H1 (cell line): ENCODE measurements at regions not wholly inside any gene's neighbourhood (a gene's known extent, or its start where the extent isn't known, plus 50 kb on each side); places are given as distances from the start of the nearest gene placed in this dataset.

Experiments
- CTCF ChIA-PET: fragments of 300-600 bp; sonication (Branson Sonifier 250); formaldehyde crosslinking; loops from one replicate; lab custom pipeline; 2021; ENCODE audit not compliant: partially characterized antibody; lab: Charles Lee
- POLR2A ChIA-PET: fragments of 300-600 bp; sonication (Branson Sonifier 250); formaldehyde crosslinking; loops from one replicate; lab custom pipeline; 2021; ENCODE audit warnings: inconsistent platforms; ENCODE audit not compliant: partially characterized antibody; lab: Charles Lee
- DNase-seq, 2 experiments: peaks; one replicate each; pipeline versions ENCODE4 v3.0.0 to v3.0.0-alpha.2; 2010 to 2022; ENCODE audit warnings: low spot score in 2 of 2, low read depth in 1 of 2, mixed read lengths in 1 of 2
- FAIRE-seq: peaks from 2 replicates; lab custom pipeline; 2011; peaks lifted over from hg19 to GRCh38; lab: Jason Lieb, UNC
- H2AFZ ChIP-seq: 2 replicates; pipeline ENCODE4 v1.8.1; 2012; ENCODE audit warnings: low read length, inconsistent platforms
- H2AK5ac ChIP-seq: 2 replicates; pipeline ENCODE4 v1.6.1; 2013; ENCODE audit warnings: low read depth, low read length
- H2BK120ac ChIP-seq: replicated peaks from 2 replicates; pipeline ENCODE3; 2013; ENCODE audit warnings: low read depth, low read length, inconsistent platforms
- H2BK12ac ChIP-seq: 2 replicates; pipeline ENCODE4 v1.6.1; 2013; ENCODE audit warnings: low read depth, low read length
- H2BK15ac ChIP-seq: 2 replicates; pipeline ENCODE4 v1.6.1; 2013; ENCODE audit warnings: low read length
- H2BK20ac ChIP-seq: 2 replicates; pipeline ENCODE4 v1.6.1; 2013; ENCODE audit warnings: low read length
- H2BK5ac ChIP-seq: 2 replicates; pipeline ENCODE4 v1.6.1; 2013; ENCODE audit warnings: low read depth, low read length
- H3K14ac ChIP-seq: 2 replicates; pipeline ENCODE4 v1.6.1; 2013; ENCODE audit warnings: inconsistent platforms; ENCODE audit not compliant: insufficient read length
- H3K18ac ChIP-seq: 2 replicates; pipeline ENCODE4 v1.6.1; 2013; ENCODE audit warnings: low read length; ENCODE audit errors: extremely low read depth
- H3K23ac ChIP-seq: 2 replicates; pipeline ENCODE4 v1.6.1; 2013; ENCODE audit warnings: inconsistent platforms; ENCODE audit not compliant: insufficient read length
- H3K23me2 ChIP-seq: 2 replicates; pipeline ENCODE4 v1.6.1; 2013; ENCODE audit warnings: low read depth, low read length
- H3K27ac ChIP-seq: 2 replicates; pipeline ENCODE4 v1.6.1; 2011; ENCODE audit warnings: low read depth, low read length, inconsistent platforms
- H3K27me3 ChIP-seq, 4 experiments: replicated peaks in 1 of 4; 1 replicate in 1 of 4; 2 replicates in 3 of 4; pipeline versions ENCODE4 v1.6.1 to v1.8.1; 2011 to 2013; ENCODE audit warnings: low read length in 3 of 4, mild to moderate bottlenecking in 3 of 4, inconsistent platforms in 2 of 4, mixed read lengths in 2 of 4, moderate library complexity in 1 of 4; ENCODE audit not compliant: control insufficient read depth in 3 of 4, insufficient read depth in 3 of 4; ENCODE audit errors: extremely low read depth in 1 of 4
- H3K36me3 ChIP-seq, 4 experiments: 2 replicates each; pipeline versions ENCODE4 v1.6.1 to v1.8.1; 2011 to 2013; ENCODE audit warnings: mild to moderate bottlenecking in 4 of 4, low read length in 3 of 4, moderate library complexity in 2 of 4, control low read depth in 1 of 4, inconsistent platforms in 1 of 4; ENCODE audit not compliant: insufficient read depth in 4 of 4, control insufficient read depth in 2 of 4
- H3K4ac ChIP-seq: replicated peaks from 2 replicates; pipeline ENCODE3; 2013; ENCODE audit warnings: low read length, low read depth, mixed read lengths, inconsistent platforms; ENCODE audit not compliant: insufficient read length
- H3K4me1 ChIP-seq, 4 experiments: replicated peaks in 1 of 4; 1 replicate in 1 of 4; 2 replicates in 3 of 4; pipeline versions ENCODE4 v1.6.1 to v1.8.1; 2011 to 2013; ENCODE audit warnings: low read length in 3 of 4, inconsistent platforms in 2 of 4, mixed read lengths in 1 of 4; ENCODE audit not compliant: insufficient read depth in 4 of 4, control insufficient read depth in 3 of 4
- H3K4me2 ChIP-seq, 2 experiments: 2 replicates each; pipeline versions ENCODE4 v1.6.1 to v1.8.1; 2011 to 2013; ENCODE audit warnings: low read depth in 2 of 2, low read length in 2 of 2, control low read depth in 1 of 2, inconsistent platforms in 1 of 2, mild to moderate bottlenecking in 1 of 2; ENCODE audit not compliant: insufficient read depth in 1 of 2
- H3K4me3 ChIP-seq, 4 experiments: fragments of 200-600, 300-600 bp in 1 of 4; sonication (generic), shearing (Covaris generic), sonication (Bioruptor Twin) in 1 of 4; 2 replicates each; pipeline versions ENCODE4 v1.5.1 to v1.8.1; 2011 to 2016; ENCODE audit warnings: low read length in 4 of 4, low read depth in 3 of 4, control low read depth in 2 of 4, inconsistent platforms in 2 of 4, mild to moderate bottlenecking in 2 of 4, mixed read lengths in 1 of 4, moderate library complexity in 1 of 4; ENCODE audit not compliant: insufficient read depth in 2 of 4; ENCODE audit errors: extremely low read depth in 1 of 4
- H3K56ac ChIP-seq: replicated peaks from 2 replicates; pipeline ENCODE3; 2013; ENCODE audit warnings: low read depth, mild to moderate bottlenecking, mixed read lengths, low read length, inconsistent platforms; ENCODE audit not compliant: insufficient read length
- H3K79me1 ChIP-seq: 2 replicates; pipeline ENCODE4 v1.6.1; 2013; ENCODE audit warnings: low read depth, low read length, control low read depth
- H3K79me2 ChIP-seq, 2 experiments: 2 replicates each; pipeline versions ENCODE4 v1.6.1 to v1.8.1; 2012 to 2013; ENCODE audit warnings: low read length in 2 of 2, mild to moderate bottlenecking in 2 of 2, inconsistent platforms in 1 of 2; ENCODE audit not compliant: insufficient read depth in 2 of 2, control insufficient read depth in 1 of 2
- H3K9ac ChIP-seq, 4 experiments: replicated peaks in 1 of 4; 1 replicate in 1 of 4; 2 replicates in 3 of 4; pipeline versions ENCODE4 v1.6.1 to v1.8.1; 2011 to 2013; ENCODE audit warnings: low read depth in 3 of 4, low read length in 3 of 4, control low read depth in 2 of 4, mild to moderate bottlenecking in 2 of 4, moderate library complexity in 2 of 4, inconsistent platforms in 1 of 4; ENCODE audit errors: extremely low read depth in 1 of 4
- H3K9me3 ChIP-seq, 2 experiments: 2 replicates each; pipeline versions ENCODE4 v1.6.1 to v1.8.1; 2012 to 2013; ENCODE audit warnings: mild to moderate bottlenecking in 2 of 2, moderate library complexity in 2 of 2, control low read depth in 1 of 2, inconsistent platforms in 1 of 2, low read depth in 1 of 2, low read length in 1 of 2, mixed read lengths in 1 of 2; ENCODE audit not compliant: insufficient read depth in 2 of 2
- H4K20me1 ChIP-seq, 2 experiments: replicated peaks in 1 of 2; 2 replicates each; pipeline versions ENCODE3 to v1.8.1; 2011 to 2013; ENCODE audit warnings: inconsistent platforms in 2 of 2, low read length in 2 of 2, mild to moderate bottlenecking in 1 of 2; ENCODE audit not compliant: insufficient read depth in 2 of 2, control insufficient read depth in 1 of 2
- H4K5ac ChIP-seq: 2 replicates; pipeline ENCODE4 v1.6.1; 2013; ENCODE audit warnings: low read length, low read depth, mixed read lengths, inconsistent platforms; ENCODE audit not compliant: insufficient read length
- H4K8ac ChIP-seq: 2 replicates; pipeline ENCODE4 v1.8.0; 2013; ENCODE audit warnings: mild to moderate bottlenecking, moderate library complexity, low read length, inconsistent platforms; ENCODE audit not compliant: insufficient read depth; ENCODE audit errors: extremely low read depth
- H4K91ac ChIP-seq: replicated peaks from 2 replicates; pipeline ENCODE3; 2013; ENCODE audit warnings: low read length, mixed read lengths, inconsistent platforms; ENCODE audit not compliant: insufficient read length
- CBX8 ChIP-seq: fragments of 300-800, 300-1000 bp; sonication (generic); IDR thresholded peaks from 2 replicates; pipeline ENCODE4 v1.7.1; 2016; ENCODE audit warnings: low read depth, low read length, borderline replicate concordance
- CHD1 ChIP-seq: IDR thresholded peaks from 2 replicates; pipeline ENCODE4 v1.6.1; 2012; ENCODE audit warnings: low read depth, low read length, improper control_type of control experiment
- GABPA ChIP-seq: IDR thresholded peaks from 2 replicates; pipeline ENCODE4 v1.6.1; 2011; ENCODE audit warnings: mild to moderate bottlenecking, low read length, moderate library complexity, borderline replicate concordance; ENCODE audit not compliant: insufficient read depth
- KDM1A ChIP-seq: fragments of 200-600, 300-600 bp; sonication (generic); IDR thresholded peaks from 2 replicates; pipeline ENCODE4 v1.7.1; 2016; ENCODE audit warnings: mild to moderate bottlenecking, low read length, borderline replicate concordance
- POU5F1 ChIP-seq: IDR thresholded peaks from 2 replicates; pipeline ENCODE4 v1.6.1; 2011; ENCODE audit warnings: low read depth, mild to moderate bottlenecking, low read length, moderate library complexity
- RBBP5 ChIP-seq: IDR thresholded peaks from 2 replicates; pipeline ENCODE4 v1.7.1; 2012; ENCODE audit warnings: low read depth, mild to moderate bottlenecking, inconsistent platforms, low read length, moderate library complexity, borderline replicate concordance
- SIX5 ChIP-seq: IDR thresholded peaks from 2 replicates; pipeline ENCODE4 v1.6.1; 2011; ENCODE audit warnings: mild to moderate bottlenecking, low read depth, low read length
- TCF12 ChIP-seq: IDR thresholded peaks from 2 replicates; pipeline ENCODE4 v1.6.1; 2011; ENCODE audit warnings: low read depth, mild to moderate bottlenecking, low read length
- YY1 ChIP-seq: IDR thresholded peaks from 2 replicates; pipeline ENCODE4 v1.6.1; 2011; ENCODE audit warnings: low read depth, mild to moderate bottlenecking, low read length
- ZNF274 ChIP-seq: IDR thresholded peaks from 2 replicates; pipeline ENCODE4 v1.7.0; 2012; ENCODE audit warnings: low read length, borderline replicate concordance; ENCODE audit errors: extremely low read depth

DNA sequence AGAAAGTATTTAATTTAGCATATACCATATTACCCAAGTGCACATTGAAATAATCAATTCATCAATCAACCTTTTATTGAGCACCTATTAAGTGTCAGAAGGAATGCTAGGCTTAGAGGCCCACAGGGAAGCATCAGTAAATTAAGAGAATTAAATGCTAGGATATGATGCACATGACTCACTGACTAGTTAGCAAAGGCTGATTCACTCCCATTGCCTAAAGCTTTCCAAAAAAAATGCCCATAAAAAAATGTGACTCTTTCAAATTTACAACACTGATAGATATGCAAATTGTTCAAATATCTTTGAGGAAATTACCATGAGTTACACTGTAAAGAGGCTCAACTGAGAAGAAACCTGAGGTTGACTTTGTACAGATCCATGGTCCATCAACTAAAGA is 883.3 kb downstream of the CDH11 start:
- Histone ChIP-seq H3K36me3 (no peaks in the 10 kb centered on the region), H2BK120ac (no peak overlapping the region)
- no peak for TF ChIP-seq CHD1
- no peak for TF ChIP-seq SIX5
- TF ChIP-seq YY1, result no peak
- TF ChIP-seq CBX8, result no peak
- no peak for TF ChIP-seq ZNF274
- TF ChIP-seq KDM1A, result no peak
- no peak for TF ChIP-seq RBBP5
- no peak for TF ChIP-seq TCF12
- no peak for TF ChIP-seq GABPA
- no peak for TF ChIP-seq POU5F1
- TF ChIP-seq, all 59 proteins: peak for 0
- Histone ChIP-seq H2BK5ac (no peak overlapping the region), H3K9me3 (no peaks in the 10 kb centered on the region), H3K23ac (no peak overlapping the region), H3K4me2 (no peak overlapping the region), H2BK15ac (no peak overlapping the region), H3K79me1 (no peaks in the 10 kb centered on the region), H3K14ac (no peak overlapping the region), H3K27ac (no peak overlapping the region), H3K79me2 (no peaks in the 10 kb centered on the region), H3K4me3 (no peak overlapping the region), H4K20me1 (no peaks in the 10 kb centered on the region), H2AFZ (no peak overlapping the region), H3K23me2 (no peaks in the 10 kb centered on the region), H4K8ac (no peak overlapping the region), H2AK5ac (no peak overlapping the region), H4K5ac (no peak overlapping the region), H3K4me1 (no peaks in the 10 kb centered on the region), H3K18ac (no peak overlapping the region), H3K9ac (no peak overlapping the region), H4K91ac (no peak overlapping the region), H2BK12ac (no peak overlapping the region), H3K4ac (no peak overlapping the region), H3K27me3 (no peaks in the 10 kb centered on the region), H2BK20ac (no peak overlapping the region), H3K56ac (no peak overlapping the region)
- CTCF ChIA-PET, result no interaction called here
- POLR2A ChIA-PET, result no interaction called here
- no peak for FAIRE-seq
- DNase-seq, result no peak
